ENCODE measurements at regions not wholly inside any gene's neighbourhood (a gene's known extent, or its start where the extent isn't known, plus 50 kb on each side); places are given as distances from the start of the nearest gene placed in this dataset.

- POLR2A ChIA-PET = no interaction called here
- no peak for DNase-seq (ENCODE audit: low spot score)
Measured at GRCh38 chr1:115448282-115449044, 110.4 kb upstream of the NGF start.

More at GRCh38 chr1:115448282-115449044, 110.4 kb upstream of the NGF start:
- FAIRE-seq = no peak
- ATAC-seq = no peak
- H2AFZ ChIP-seq (ENCODE audit: low read length) = no peak overlapping the region
- intact Hi-C loops (cut with micrococcal nuclease; ENCODE audit: unreplicated experiment) = no loop called here
- no peak overlapping the region for H3K4me3 ChIP-seq (replicated peaks in 1 of 3; ENCODE audit: insufficient read depth in 1 of 3, low read depth in 2 of 3, low read length in 3 of 3)
- in situ Hi-C loops (cut with HindIII; ENCODE audit: extremely low pct_ligation_motif_present, low pct_unique_long_range_greater_than_20kb) = no loop called here
- H4K20me1 ChIP-seq (ENCODE audit: insufficient read depth, low read length) = no peaks in the 10 kb centered on the region
- no peaks in the 10 kb centered on the region for H3K27me3 ChIP-seq (ENCODE audit: control insufficient read depth in 1 of 2, insufficient read depth in 2 of 2, low read length in 2 of 2)
- H3K4me2 ChIP-seq (ENCODE audit: low read depth, low read length) = no peak overlapping the region
- no peak overlapping the region for H3K9ac ChIP-seq (ENCODE audit: insufficient read depth, low read depth, low read length)
- no peak for TF ChIP-seq ZNF343 (CRISPR knock-in tag; IDR thresholded peaks at IDR 0.05)
- no peak for TF ChIP-seq ZNF33A (CRISPR knock-in tag; IDR thresholded peaks at IDR 0.05; ENCODE audit: borderline replicate concordance)
- no peak for TF ChIP-seq BRCA1 (CRISPR knock-in tag; IDR thresholded peaks at IDR 0.05)
- no peak for TF ChIP-seq NFKB2 (CRISPR knock-in tag; IDR thresholded peaks at IDR 0.05; ENCODE audit: borderline replicate concordance)
- no peak for TF ChIP-seq MAF1 (CRISPR knock-in tag; IDR thresholded peaks at IDR 0.05; ENCODE audit: borderline replicate concordance)
- no peak for TF ChIP-seq HDAC1 (CRISPR knock-in tag; IDR thresholded peaks at IDR 0.05)
- TF ChIP-seq ZFP41 (CRISPR knock-in tag; IDR thresholded peaks at IDR 0.05; ENCODE audit: borderline replicate concordance) = no peak
- no peak for TF ChIP-seq GLMP (CRISPR knock-in tag; IDR thresholded peaks at IDR 0.05; ENCODE audit: borderline replicate concordance)
- no peak for TF ChIP-seq RAD21 (CRISPR knock-in tag; IDR thresholded peaks at IDR 0.05)
- no peak for TF ChIP-seq TMF1 (CRISPR knock-in tag; IDR thresholded peaks at IDR 0.05; ENCODE audit: low read depth)
- TF ChIP-seq ZNF558 (CRISPR knock-in tag; IDR thresholded peaks at IDR 0.05; ENCODE audit: borderline replicate concordance) = no peak
- no peak for TF ChIP-seq ZNF503 (CRISPR knock-in tag; IDR thresholded peaks at IDR 0.05)
- no peak for TF ChIP-seq ATF4 (CRISPR knock-in tag; IDR thresholded peaks at IDR 0.05)
- TF ChIP-seq SIN3A (IDR thresholded peaks at IDR 0.05; ENCODE audit: borderline replicate concordance, low read depth, low read length) = no peak
- no peaks in the 10 kb centered on the region for H3K9me3 ChIP-seq (ENCODE audit: low read length)
- CTCF ChIA-PET (ENCODE audit: low intra/inter-chr PET ratio, low total read pairs) = no interaction called here
- 39% methylated on average over 5 of the region's 5 CpGs for WGBS (ENCODE audit: low lambda C conversion rate)
- no peaks in the 10 kb centered on the region for H3K4me1 ChIP-seq (ENCODE audit: insufficient read depth, low read length)
- no peaks in the 10 kb centered on the region for H3K79me2 ChIP-seq (ENCODE audit: insufficient read depth, low read length)
- no TSS peak for BruUV-seq (replicated peaks)
- H3K27ac ChIP-seq (ENCODE audit: extremely low read length, insufficient read depth, low read length) = no peak overlapping the region
- H3K36me3 ChIP-seq (replicated peaks in 1 of 2; ENCODE audit: control insufficient read depth in 1 of 2, insufficient read depth in 2 of 2, low read length in 2 of 2) = no peaks in the 10 kb centered on the region

Data from HepG2 (cell line).